ENCODE measurements at regions not wholly inside any gene's neighbourhood (a gene's known extent, or its start where the extent isn't known, plus 50 kb on each side); places are given as distances from the start of the nearest gene placed in this dataset.

- no peak for TF ChIP-seq SP1 (IDR thresholded peaks at IDR 0.05; ENCODE audit: low read depth, low read length)
- TF ChIP-seq, protein P1, sequence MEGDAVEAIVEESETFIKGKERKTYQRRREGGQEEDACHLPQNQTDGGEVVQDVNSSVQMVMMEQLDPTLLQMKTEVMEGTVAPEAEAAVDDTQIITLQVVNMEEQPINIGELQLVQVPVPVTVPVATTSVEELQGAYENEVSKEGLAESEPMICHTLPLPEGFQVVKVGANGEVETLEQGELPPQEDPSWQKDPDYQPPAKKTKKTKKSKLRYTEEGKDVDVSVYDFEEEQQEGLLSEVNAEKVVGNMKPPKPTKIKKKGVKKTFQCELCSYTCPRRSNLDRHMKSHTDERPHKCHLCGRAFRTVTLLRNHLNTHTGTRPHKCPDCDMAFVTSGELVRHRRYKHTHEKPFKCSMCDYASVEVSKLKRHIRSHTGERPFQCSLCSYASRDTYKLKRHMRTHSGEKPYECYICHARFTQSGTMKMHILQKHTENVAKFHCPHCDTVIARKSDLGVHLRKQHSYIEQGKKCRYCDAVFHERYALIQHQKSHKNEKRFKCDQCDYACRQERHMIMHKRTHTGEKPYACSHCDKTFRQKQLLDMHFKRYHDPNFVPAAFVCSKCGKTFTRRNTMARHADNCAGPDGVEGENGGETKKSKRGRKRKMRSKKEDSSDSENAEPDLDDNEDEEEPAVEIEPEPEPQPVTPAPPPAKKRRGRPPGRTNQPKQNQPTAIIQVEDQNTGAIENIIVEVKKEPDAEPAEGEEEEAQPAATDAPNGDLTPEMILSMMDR (IDR thresholded peaks at IDR 0.05; ENCODE audit: control extremely low read depth in 1 of 3, insufficient read depth in 1 of 3, low read depth in 1 of 3, low read length in 3 of 3) = no peak
- TF ChIP-seq EZH2 (IDR thresholded peaks at IDR 0.05; ENCODE audit: low read depth, low read length, severe bottlenecking) = no peak
- TF ChIP-seq NRF1 (IDR thresholded peaks at IDR 0.05; ENCODE audit: low read depth, low read length) = no peak
- TF ChIP-seq EGR1 (IDR thresholded peaks at IDR 0.05; ENCODE audit: borderline replicate concordance, low read depth, low read length) = no peak
- no peak for TF ChIP-seq POU5F1 (IDR thresholded peaks at IDR 0.05; ENCODE audit: low read depth, low read length)
- TF ChIP-seq RAD21 (IDR thresholded peaks at IDR 0.05 in 1 of 2, conservative IDR thresholded peaks at IDR 0.05 in 1 of 2; ENCODE audit: low read depth in 2 of 2, low read length in 2 of 2) = no peak
- TF ChIP-seq POLR2AphosphoS5 (IDR thresholded peaks at IDR 0.05; ENCODE audit: low read depth, low read length) = no peak
- TF ChIP-seq HDAC6 (IDR thresholded peaks at IDR 0.05; ENCODE audit: low read depth, low read length) = no peak
- TF ChIP-seq, protein P2, sequence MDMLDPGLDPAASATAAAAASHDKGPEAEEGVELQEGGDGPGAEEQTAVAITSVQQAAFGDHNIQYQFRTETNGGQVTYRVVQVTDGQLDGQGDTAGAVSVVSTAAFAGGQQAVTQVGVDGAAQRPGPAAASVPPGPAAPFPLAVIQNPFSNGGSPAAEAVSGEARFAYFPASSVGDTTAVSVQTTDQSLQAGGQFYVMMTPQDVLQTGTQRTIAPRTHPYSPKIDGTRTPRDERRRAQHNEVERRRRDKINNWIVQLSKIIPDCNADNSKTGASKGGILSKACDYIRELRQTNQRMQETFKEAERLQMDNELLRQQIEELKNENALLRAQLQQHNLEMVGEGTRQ (IDR thresholded peaks at IDR 0.05; ENCODE audit: low read length) = no peak
- TF ChIP-seq RNF2 (IDR thresholded peaks at IDR 0.05; ENCODE audit: borderline replicate concordance, low read depth, low read length, missing control alignments, poor library complexity, severe bottlenecking) = no peak
- no peak for TF ChIP-seq POLR2A (IDR thresholded peaks at IDR 0.05; ENCODE audit: control extremely low read depth in 1 of 2, low read depth in 2 of 2, low read length in 2 of 2)
These were observed 398.1 kb downstream of the KIF2B start for GRCh38 chr17:54220829-54221228.
